IMR-90 (cell line): ENCODE measurements at regions not wholly inside any gene's neighbourhood (a gene's known extent, or its start where the extent isn't known, plus 50 kb on each side); places are given as distances from the start of the nearest gene placed in this dataset.

Source experiments
- ATAC-seq: fragments of 200-7000 bp; cut with Tn5 transposase; 2 replicates; pipeline ENCODE4 v1.9.1; 2020; ENCODE audit warnings: low read depth, mild to moderate bottlenecking, moderate library complexity
- BruUV-seq: library from RNA; stranded (reverse); fragments of 400-500 nt; replicated peaks from 2 replicates; lab custom pipeline; 2021; lab: Mats Ljungman, UMichigan
- CTCF ChIA-PET: fragments of 300-600 bp; formaldehyde crosslinking; extraction: SDS; loops from one replicate; lab custom pipeline; 2021; ENCODE audit warnings: antibody characterized with exemption; lab: Yijun Ruan, JAX
- POLR2A ChIA-PET: fragments of 300-600 bp; sonication (Branson Sonifier 250); formaldehyde crosslinking; loops from one replicate; lab custom pipeline; 2022; ENCODE audit warnings: antibody characterized with exemption; ENCODE audit not compliant: unreplicated experiment; lab: Charles Lee
- DNase-seq: peaks from one replicate; pipeline ENCODE4 v3.0.0; 2013
- H2AFZ ChIP-seq: replicated peaks from 2 replicates; pipeline ENCODE3; 2013; ENCODE audit warnings: low read length, mild to moderate bottlenecking; ENCODE audit not compliant: poor library complexity
- H2AK5ac ChIP-seq: 2 replicates; pipeline ENCODE4 v1.6.1; 2013; ENCODE audit warnings: low read depth, low read length, inconsistent platforms
- H2AK9ac ChIP-seq: replicated peaks from 2 replicates; pipeline ENCODE3; 2013; ENCODE audit warnings: mild to moderate bottlenecking, low read depth, low read length, moderate library complexity; ENCODE audit not compliant: poor library complexity
- H2BK120ac ChIP-seq: 2 replicates; pipeline ENCODE4 v1.6.1; 2013; ENCODE audit warnings: low read depth, low read length, inconsistent platforms
- H2BK15ac ChIP-seq: 3 replicates; pipeline ENCODE4 v1.6.1; 2013; ENCODE audit warnings: low read depth, low read length, inconsistent platforms
- H2BK20ac ChIP-seq: 2 replicates; pipeline ENCODE4 v1.6.1; 2013; ENCODE audit warnings: low read depth, mild to moderate bottlenecking, inconsistent platforms, low read length, moderate library complexity
- H2BK5ac ChIP-seq: 2 replicates; pipeline ENCODE4 v1.6.1; 2013; ENCODE audit warnings: mild to moderate bottlenecking, low read depth, low read length, inconsistent platforms; ENCODE audit not compliant: poor library complexity, severe bottlenecking
- H3K14ac ChIP-seq: replicated peaks from 2 replicates; pipeline ENCODE4 v1.6.1; 2013; ENCODE audit warnings: low read depth, low read length, inconsistent platforms
- H3K18ac ChIP-seq: 2 replicates; pipeline ENCODE4 v1.6.1; 2013; ENCODE audit warnings: low read depth, low read length, control low read depth
- H3K23ac ChIP-seq: 2 replicates; pipeline ENCODE4 v1.6.1; 2013; ENCODE audit warnings: low read depth, low read length, inconsistent platforms
- H3K27ac ChIP-seq: 2 replicates; pipeline ENCODE4 v1.5.1; 2013; ENCODE audit warnings: mild to moderate bottlenecking, control low read depth, low read length; ENCODE audit not compliant: insufficient read depth
- H3K27me3 ChIP-seq: 2 replicates; pipeline ENCODE4 v1.6.1; 2013; ENCODE audit warnings: low read length; ENCODE audit not compliant: control insufficient read depth, insufficient read depth
- H3K36me3 ChIP-seq: 2 replicates; pipeline ENCODE4 v1.6.1; 2013; ENCODE audit warnings: low read length, mixed read lengths; ENCODE audit not compliant: control insufficient read depth, insufficient read depth
- H3K4ac ChIP-seq: 2 replicates; pipeline ENCODE4 v1.6.1; 2013; ENCODE audit warnings: low read depth, low read length, inconsistent platforms
- H3K4me1 ChIP-seq: 2 replicates; pipeline ENCODE4 v1.6.1; 2013; ENCODE audit warnings: low read length, mixed read lengths; ENCODE audit not compliant: control insufficient read depth, insufficient read depth
- H3K4me2 ChIP-seq: 2 replicates; pipeline ENCODE4 v1.6.1; 2013; ENCODE audit warnings: low read depth, mild to moderate bottlenecking, control low read depth, low read length, moderate library complexity
- H3K4me3 ChIP-seq: 2 replicates; pipeline ENCODE4 v1.5.1; 2013; ENCODE audit warnings: low read depth, mild to moderate bottlenecking, control low read depth, low read length, moderate library complexity; ENCODE audit not compliant: insufficient read depth
- H3K56ac ChIP-seq: 2 replicates; pipeline ENCODE4 v1.6.1; 2013; ENCODE audit warnings: low read length, inconsistent platforms; ENCODE audit not compliant: insufficient read depth; ENCODE audit errors: extremely low read depth
- H3K79me1 ChIP-seq, 2 experiments: 2 replicates each; pipeline ENCODE4 v1.6.1; 2013; ENCODE audit warnings: low read length in 2 of 2, inconsistent platforms in 1 of 2, low read depth in 1 of 2
- H3K9ac ChIP-seq: 2 replicates; pipeline ENCODE4 v1.6.1; 2013; ENCODE audit warnings: low read depth, low read length, control low read depth
- H3K9me1 ChIP-seq: 2 replicates; pipeline ENCODE4 v1.6.1; 2013; ENCODE audit warnings: low read length, inconsistent platforms; ENCODE audit not compliant: insufficient read depth
- H3K9me3 ChIP-seq: 2 replicates; pipeline ENCODE4 v1.6.1; 2013; ENCODE audit warnings: low read length; ENCODE audit not compliant: control insufficient read depth, insufficient read depth
- H4K20me1 ChIP-seq: 2 replicates; pipeline ENCODE4 v1.6.1; 2013; ENCODE audit warnings: low read length, inconsistent platforms; ENCODE audit not compliant: insufficient read depth
- H4K5ac ChIP-seq: 2 replicates; pipeline ENCODE4 v1.6.1; 2013; ENCODE audit warnings: mild to moderate bottlenecking, low read depth, low read length, control low read depth
- H4K8ac ChIP-seq, 2 experiments: 2 replicates each; pipeline ENCODE4 v1.6.1; 2013; ENCODE audit warnings: low read depth in 2 of 2, low read length in 2 of 2, control low read depth in 1 of 2, inconsistent platforms in 1 of 2
- H4K91ac ChIP-seq: 2 replicates; pipeline ENCODE4 v1.6.1; 2013; ENCODE audit warnings: low read depth, low read length, inconsistent platforms; ENCODE audit not compliant: insufficient read depth
- BHLHE40 ChIP-seq: fragments of 150-350 bp; IDR thresholded peaks from 2 replicates; pipeline ENCODE4 v1.6.1; 2016; ENCODE audit warnings: mild to moderate bottlenecking, low read depth, low read length
- CEBPB ChIP-seq: IDR thresholded peaks from 2 replicates; pipeline ENCODE4 v1.6.1; 2012; ENCODE audit warnings: low read depth, low read length, improper control_type of control experiment
- CHD1 ChIP-seq: IDR thresholded peaks from 2 replicates; pipeline ENCODE4 v1.6.1; 2012; ENCODE audit warnings: low read depth, low read length, improper control_type of control experiment
- FOS ChIP-seq: fragments of 150-350 bp; IDR thresholded peaks from 2 replicates; pipeline ENCODE4 v1.6.1; 2016; ENCODE audit warnings: low read depth, low read length
- MAFK ChIP-seq: IDR thresholded peaks from 2 replicates; pipeline ENCODE4 v1.6.1; 2012; ENCODE audit warnings: low read depth, low read length, improper control_type of control experiment
- MAZ ChIP-seq: IDR thresholded peaks from 2 replicates; pipeline ENCODE4 v1.6.1; 2012; ENCODE audit warnings: low read depth, mild to moderate bottlenecking, low read length, improper control_type of control experiment, moderate library complexity, borderline replicate concordance
- MXI1 ChIP-seq: IDR thresholded peaks from 2 replicates; pipeline ENCODE4 v1.6.1; 2012; ENCODE audit warnings: low read depth, mild to moderate bottlenecking, low read length, moderate library complexity, borderline replicate concordance
- NFE2L2 ChIP-seq: fragments of 150-350 bp; IDR thresholded peaks from 2 replicates; pipeline ENCODE4 v1.6.1; 2016; ENCODE audit warnings: low read depth, mild to moderate bottlenecking, low read length
- POLR2A ChIP-seq: IDR thresholded peaks from 2 replicates; pipeline ENCODE4 v1.6.1; 2012; ENCODE audit warnings: mild to moderate bottlenecking, low read depth, low read length
- RAD21 ChIP-seq: IDR thresholded peaks from 2 replicates; pipeline ENCODE4 v1.6.1; 2012; ENCODE audit warnings: low read length, improper control_type of control experiment
- RCOR1 ChIP-seq: IDR thresholded peaks from 2 replicates; pipeline ENCODE4 v1.6.1; 2012; ENCODE audit warnings: mild to moderate bottlenecking, low read length, improper control_type of control experiment; ENCODE audit not compliant: insufficient replicate concordance
- RFX5 ChIP-seq: IDR thresholded peaks from 2 replicates; pipeline ENCODE4 v1.8.0; 2012; ENCODE audit warnings: low read depth, mild to moderate bottlenecking, low read length, moderate library complexity
- SMC3 ChIP-seq: fragments of 150-350 bp; IDR thresholded peaks from 2 replicates; pipeline ENCODE4 v1.6.1; 2016; ENCODE audit warnings: low read depth, mild to moderate bottlenecking, antibody characterized with exemption, low read length, moderate library complexity
- WGBS, 2 experiments: methylation state at CpG; one replicate each; pipeline versions ENCODE4 v1.1.5 to v1.1.7; 2013; ENCODE audit warnings: missing lambda C conversion rate in 2 of 2; ENCODE audit not compliant: insufficient read length in 1 of 2; ENCODE audit errors: extremely low coverage in 2 of 2; 5-methylcytosine and 5-hydroxymethylcytosine counted together
- dilution Hi-C: fragments of 300-500 bp; cut with HindIII; formaldehyde crosslinking; loops from one replicate; pipeline ENCODE4 v1.14.3; 2018; ENCODE audit warnings: low sequenced_read_pairs; ENCODE audit not compliant: unreplicated experiment
- in situ Hi-C: fragments of 300-500 bp; cut with MboI; formaldehyde crosslinking; loops from 3 replicates; pipeline ENCODE4 v1.14.3; 2019; ENCODE audit warnings: low sequenced_read_pairs, inconsistent platforms, mixed read lengths
- intact Hi-C: fragments of 100-400 bp; cut with micrococcal nuclease; formaldehyde crosslinking; loops from 2 replicates; pipeline ENCODE4 v1.10.0; 2022
- TF ChIP-seq, protein P1 (sequence below): fragments of 150-350 bp; IDR thresholded peaks from 2 replicates; pipeline ENCODE4 v1.6.1; 2016; ENCODE audit warnings: low read depth, mild to moderate bottlenecking, low read length, moderate library complexity, borderline replicate concordance
- TF ChIP-seq, protein P2 (sequence below): conservative IDR thresholded peaks from 2 replicates; pipeline ENCODE4 v1.5.1; 2012; ENCODE audit warnings: mild to moderate bottlenecking, low read depth, low read length, improper control_type of control experiment
- TF ChIP-seq, protein P3 (sequence below): fragments of 150-350 bp; IDR thresholded peaks from 2 replicates; pipeline ENCODE4 v1.6.1; 2017; ENCODE audit warnings: mild to moderate bottlenecking, antibody characterized with exemption, low read length, low read depth

DNA sequence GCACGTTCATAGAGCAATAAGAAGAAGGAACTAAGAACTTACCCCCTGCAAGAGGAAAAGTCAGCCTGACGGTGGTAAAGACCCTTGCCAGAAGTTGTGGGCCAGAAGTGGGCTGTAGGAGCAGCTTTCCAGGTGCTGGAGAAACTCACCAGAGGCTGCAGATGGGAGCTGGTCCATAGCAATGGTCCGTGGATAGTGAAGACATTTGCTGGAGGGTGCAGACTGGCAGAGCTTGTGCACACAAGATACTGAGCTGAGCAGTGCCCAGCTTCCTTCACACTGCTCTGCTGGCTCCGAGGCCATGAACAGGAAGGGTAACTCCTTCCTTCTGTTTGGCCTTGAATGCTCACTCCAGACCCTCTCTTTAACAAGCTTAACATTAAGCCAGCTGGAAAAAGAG, 149.8 kb upstream of the BNIP2 start:
- H3K9me3 ChIP-seq = no peaks in the 10 kb centered on the region
- dilution Hi-C loops (no loop called here), intact Hi-C loops (no loop called here), in situ Hi-C loops (no loop called here)
- H2AFZ ChIP-seq = no peak overlapping the region
- no peak overlapping the region for H3K4me3 ChIP-seq
- no peaks in the 10 kb centered on the region for H3K36me3 ChIP-seq
- H3K18ac ChIP-seq = no peak overlapping the region
- no peak overlapping the region for H2BK120ac ChIP-seq
- no peak overlapping the region for H4K91ac ChIP-seq
- H3K4me1 ChIP-seq = no peaks in the 10 kb centered on the region
- no peaks in the 10 kb centered on the region for H4K20me1 ChIP-seq
- ATAC-seq = no peak
- H2BK5ac ChIP-seq = no peak overlapping the region
- no peaks in the 10 kb centered on the region for H3K9me1 ChIP-seq
- CTCF ChIA-PET = no interaction called here
- POLR2A ChIA-PET = no interaction called here
- H3K23ac ChIP-seq = no peak overlapping the region
- no peak overlapping the region for H3K9ac ChIP-seq
- no peak overlapping the region for H3K27ac ChIP-seq
- no peak overlapping the region for H3K4ac ChIP-seq
- H3K27me3 ChIP-seq = no peaks in the 10 kb centered on the region
- 0% methylated on average over 1 of the region's 4 CpGs; no CpG with 5 or more reads in 1 of the 2 experiments for WGBS, 2 experiments
- no TSS peak for BruUV-seq
- no peak overlapping the region for H3K4me2 ChIP-seq
- H3K14ac ChIP-seq = no peak overlapping the region
- H3K79me1 ChIP-seq = no peaks in the 10 kb centered on the region
- no peak overlapping the region for H2BK15ac ChIP-seq
- no peak overlapping the region for H4K8ac ChIP-seq
- H3K56ac ChIP-seq = no peak overlapping the region
- H4K5ac ChIP-seq = no peak overlapping the region
- no peak overlapping the region for H2BK20ac ChIP-seq
- no peak overlapping the region for H2AK9ac ChIP-seq
- no peak overlapping the region for H2AK5ac ChIP-seq
- DNase-seq = no peak
- TF ChIP-seq RCOR1 = no peak
- TF ChIP-seq MXI1 = no peak
- no peak for TF ChIP-seq BHLHE40
- no peak for TF ChIP-seq CHD1
- TF ChIP-seq, protein P1, sequence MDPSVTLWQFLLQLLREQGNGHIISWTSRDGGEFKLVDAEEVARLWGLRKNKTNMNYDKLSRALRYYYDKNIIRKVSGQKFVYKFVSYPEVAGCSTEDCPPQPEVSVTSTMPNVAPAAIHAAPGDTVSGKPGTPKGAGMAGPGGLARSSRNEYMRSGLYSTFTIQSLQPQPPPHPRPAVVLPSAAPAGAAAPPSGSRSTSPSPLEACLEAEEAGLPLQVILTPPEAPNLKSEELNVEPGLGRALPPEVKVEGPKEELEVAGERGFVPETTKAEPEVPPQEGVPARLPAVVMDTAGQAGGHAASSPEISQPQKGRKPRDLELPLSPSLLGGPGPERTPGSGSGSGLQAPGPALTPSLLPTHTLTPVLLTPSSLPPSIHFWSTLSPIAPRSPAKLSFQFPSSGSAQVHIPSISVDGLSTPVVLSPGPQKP = no peak
- TF ChIP-seq RFX5 = no peak
- TF ChIP-seq RAD21 = no peak
- TF ChIP-seq, protein P2, sequence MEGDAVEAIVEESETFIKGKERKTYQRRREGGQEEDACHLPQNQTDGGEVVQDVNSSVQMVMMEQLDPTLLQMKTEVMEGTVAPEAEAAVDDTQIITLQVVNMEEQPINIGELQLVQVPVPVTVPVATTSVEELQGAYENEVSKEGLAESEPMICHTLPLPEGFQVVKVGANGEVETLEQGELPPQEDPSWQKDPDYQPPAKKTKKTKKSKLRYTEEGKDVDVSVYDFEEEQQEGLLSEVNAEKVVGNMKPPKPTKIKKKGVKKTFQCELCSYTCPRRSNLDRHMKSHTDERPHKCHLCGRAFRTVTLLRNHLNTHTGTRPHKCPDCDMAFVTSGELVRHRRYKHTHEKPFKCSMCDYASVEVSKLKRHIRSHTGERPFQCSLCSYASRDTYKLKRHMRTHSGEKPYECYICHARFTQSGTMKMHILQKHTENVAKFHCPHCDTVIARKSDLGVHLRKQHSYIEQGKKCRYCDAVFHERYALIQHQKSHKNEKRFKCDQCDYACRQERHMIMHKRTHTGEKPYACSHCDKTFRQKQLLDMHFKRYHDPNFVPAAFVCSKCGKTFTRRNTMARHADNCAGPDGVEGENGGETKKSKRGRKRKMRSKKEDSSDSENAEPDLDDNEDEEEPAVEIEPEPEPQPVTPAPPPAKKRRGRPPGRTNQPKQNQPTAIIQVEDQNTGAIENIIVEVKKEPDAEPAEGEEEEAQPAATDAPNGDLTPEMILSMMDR = no peak
- no peak for TF ChIP-seq CEBPB
- TF ChIP-seq POLR2A = no peak
- no peak for TF ChIP-seq SMC3
- TF ChIP-seq NFE2L2 = no peak
- TF ChIP-seq, protein P3, sequence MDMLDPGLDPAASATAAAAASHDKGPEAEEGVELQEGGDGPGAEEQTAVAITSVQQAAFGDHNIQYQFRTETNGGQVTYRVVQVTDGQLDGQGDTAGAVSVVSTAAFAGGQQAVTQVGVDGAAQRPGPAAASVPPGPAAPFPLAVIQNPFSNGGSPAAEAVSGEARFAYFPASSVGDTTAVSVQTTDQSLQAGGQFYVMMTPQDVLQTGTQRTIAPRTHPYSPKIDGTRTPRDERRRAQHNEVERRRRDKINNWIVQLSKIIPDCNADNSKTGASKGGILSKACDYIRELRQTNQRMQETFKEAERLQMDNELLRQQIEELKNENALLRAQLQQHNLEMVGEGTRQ = no peak
- TF ChIP-seq MAFK = no peak
- no peak for TF ChIP-seq MAZ
- TF ChIP-seq FOS = no peak
